WI38 (cell line): ENCODE measurements at regions not wholly inside any gene's neighbourhood (a gene's known extent, or its start where the extent isn't known, plus 50 kb on each side); places are given as distances from the start of the nearest gene placed in this dataset.

Experiments used
- H3K4me3 ChIP-seq: 2 replicates; pipeline ENCODE4 v1.5.1; 2011; ENCODE audit warnings: low read depth, mild to moderate bottlenecking, control low read depth, low read length
- TF ChIP-seq, protein P1 (sequence below): IDR thresholded peaks from 2 replicates; pipeline ENCODE4 v1.5.1; 2012; ENCODE audit warnings: low read depth, mild to moderate bottlenecking, control low read depth, low read length

DNA sequence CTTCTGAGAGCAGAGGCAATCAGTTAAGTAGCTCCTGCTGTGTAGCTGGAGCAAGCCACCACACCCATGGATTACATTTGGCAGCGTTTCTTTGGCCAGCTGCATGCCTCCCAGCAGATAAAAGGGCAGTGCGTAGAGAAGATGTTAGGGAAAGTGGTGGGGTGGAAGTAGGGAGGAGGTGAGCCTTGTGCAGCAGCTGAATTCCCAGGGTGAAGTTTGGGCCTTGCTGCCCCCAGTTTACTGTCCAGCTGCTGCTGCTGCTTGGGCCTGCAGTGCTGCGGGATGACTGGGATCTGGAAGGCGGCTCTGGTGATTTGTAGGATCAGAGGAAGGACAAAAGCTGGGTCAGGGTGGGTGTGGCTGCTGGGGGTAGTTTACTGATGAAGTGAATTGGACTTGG, 318.7 kb upstream of the C2CD4B start:
- TF ChIP-seq, protein P1, sequence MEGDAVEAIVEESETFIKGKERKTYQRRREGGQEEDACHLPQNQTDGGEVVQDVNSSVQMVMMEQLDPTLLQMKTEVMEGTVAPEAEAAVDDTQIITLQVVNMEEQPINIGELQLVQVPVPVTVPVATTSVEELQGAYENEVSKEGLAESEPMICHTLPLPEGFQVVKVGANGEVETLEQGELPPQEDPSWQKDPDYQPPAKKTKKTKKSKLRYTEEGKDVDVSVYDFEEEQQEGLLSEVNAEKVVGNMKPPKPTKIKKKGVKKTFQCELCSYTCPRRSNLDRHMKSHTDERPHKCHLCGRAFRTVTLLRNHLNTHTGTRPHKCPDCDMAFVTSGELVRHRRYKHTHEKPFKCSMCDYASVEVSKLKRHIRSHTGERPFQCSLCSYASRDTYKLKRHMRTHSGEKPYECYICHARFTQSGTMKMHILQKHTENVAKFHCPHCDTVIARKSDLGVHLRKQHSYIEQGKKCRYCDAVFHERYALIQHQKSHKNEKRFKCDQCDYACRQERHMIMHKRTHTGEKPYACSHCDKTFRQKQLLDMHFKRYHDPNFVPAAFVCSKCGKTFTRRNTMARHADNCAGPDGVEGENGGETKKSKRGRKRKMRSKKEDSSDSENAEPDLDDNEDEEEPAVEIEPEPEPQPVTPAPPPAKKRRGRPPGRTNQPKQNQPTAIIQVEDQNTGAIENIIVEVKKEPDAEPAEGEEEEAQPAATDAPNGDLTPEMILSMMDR = no peak
- no peak overlapping the region for H3K4me3 ChIP-seq

DNA sequence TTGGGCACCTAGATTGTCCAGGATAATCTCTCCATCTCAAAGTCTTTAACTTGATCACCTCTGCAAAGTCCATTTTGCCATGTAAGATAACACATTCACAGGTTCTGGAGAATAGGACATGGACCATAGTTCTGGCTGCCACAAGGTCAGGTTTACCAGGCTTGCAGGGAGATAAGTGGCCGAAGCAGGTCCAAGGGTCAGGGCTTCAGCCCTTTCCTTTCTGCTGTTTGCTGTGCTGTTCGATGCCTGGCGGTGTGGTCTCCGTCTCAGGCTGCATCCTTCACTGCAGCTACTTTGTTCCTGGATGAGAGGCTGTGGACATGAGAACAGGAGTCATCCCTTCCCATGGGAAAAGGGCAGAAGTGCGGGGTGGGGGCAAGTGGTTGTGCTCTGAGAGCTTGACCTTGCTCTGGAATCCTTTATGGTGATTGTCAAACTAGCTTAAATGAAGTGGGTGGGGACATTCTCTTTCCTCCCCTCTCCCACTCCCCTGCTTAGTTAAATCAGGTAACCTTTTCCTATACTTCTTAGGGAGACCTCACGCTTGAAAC, 320.2 kb upstream of the C2CD4B start:
- TF ChIP-seq, protein P1 = no peak
- no peak overlapping the region for H3K4me3 ChIP-seq

- no peak overlapping the region for H3K4me3 ChIP-seq
- TF ChIP-seq, protein P1 = no peak
Measured at GRCh38 chr15:62486041-62486440, 321.0 kb upstream of the C2CD4B start.

- H3K4me3 ChIP-seq = no peak overlapping the region
- TF ChIP-seq, protein P1 = no peak
Measured at GRCh38 chr15:62488387-62488786, 323.3 kb upstream of the C2CD4B start.

DNA sequence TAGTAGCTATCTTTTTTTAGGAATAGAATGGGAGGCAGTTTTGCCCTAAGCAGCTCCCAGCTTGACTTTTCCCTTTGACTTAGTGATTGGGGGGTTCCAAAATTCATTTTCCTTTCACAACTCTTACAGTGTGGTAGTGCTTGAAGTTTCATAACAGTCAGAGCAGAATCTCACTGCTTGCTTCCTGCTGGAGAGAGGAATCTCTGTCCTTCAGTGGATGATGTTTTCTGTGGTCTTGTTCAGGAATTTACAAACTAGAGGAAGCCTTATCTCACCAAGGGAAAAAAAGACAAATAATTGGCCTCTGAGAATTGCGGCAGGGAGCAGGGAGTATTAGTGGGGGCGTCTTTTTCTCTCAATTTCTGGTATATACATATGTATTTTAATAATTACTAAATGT, 326.6 kb upstream of the C2CD4B start:
- H3K4me3 ChIP-seq = no peak overlapping the region
- TF ChIP-seq, protein P1 = no peak

- no peak overlapping the region for H3K4me3 ChIP-seq
- TF ChIP-seq, protein P1 = no peak
Measured at GRCh38 chr15:62492900-62493299, 327.8 kb upstream of the C2CD4B start.

GRCh38 chr15:62494197-62494596, 329.1 kb upstream of the C2CD4B start:
- TF ChIP-seq, protein P1 = no peak
- H3K4me3 ChIP-seq = no peak overlapping the region
